GM12891 (cell line): ENCODE measurements at regions not wholly inside any gene's neighbourhood (a gene's known extent, or its start where the extent isn't known, plus 50 kb on each side); places are given as distances from the start of the nearest gene placed in this dataset.

ENCODE experiments used
- PAX5 ChIP-seq: IDR thresholded peaks from 2 replicates; pipeline ENCODE4 v1.6.1; 2011; ENCODE audit warnings: low read length, moderate library complexity, mild to moderate bottlenecking; ENCODE audit not compliant: insufficient read depth, severe bottlenecking
- POLR2A ChIP-seq: IDR thresholded peaks from 2 replicates; pipeline ENCODE4 v1.6.1; 2011; ENCODE audit warnings: low read depth, low read length, control low read depth
- POLR2AphosphoS5 ChIP-seq: IDR thresholded peaks from 2 replicates; pipeline ENCODE4 v1.6.1; 2011; ENCODE audit warnings: low read depth, low read length, control low read depth
- TAF1 ChIP-seq: IDR thresholded peaks from 2 replicates; pipeline ENCODE4 v1.6.1; 2011; ENCODE audit warnings: low read depth, low read length, control low read depth

DNA sequence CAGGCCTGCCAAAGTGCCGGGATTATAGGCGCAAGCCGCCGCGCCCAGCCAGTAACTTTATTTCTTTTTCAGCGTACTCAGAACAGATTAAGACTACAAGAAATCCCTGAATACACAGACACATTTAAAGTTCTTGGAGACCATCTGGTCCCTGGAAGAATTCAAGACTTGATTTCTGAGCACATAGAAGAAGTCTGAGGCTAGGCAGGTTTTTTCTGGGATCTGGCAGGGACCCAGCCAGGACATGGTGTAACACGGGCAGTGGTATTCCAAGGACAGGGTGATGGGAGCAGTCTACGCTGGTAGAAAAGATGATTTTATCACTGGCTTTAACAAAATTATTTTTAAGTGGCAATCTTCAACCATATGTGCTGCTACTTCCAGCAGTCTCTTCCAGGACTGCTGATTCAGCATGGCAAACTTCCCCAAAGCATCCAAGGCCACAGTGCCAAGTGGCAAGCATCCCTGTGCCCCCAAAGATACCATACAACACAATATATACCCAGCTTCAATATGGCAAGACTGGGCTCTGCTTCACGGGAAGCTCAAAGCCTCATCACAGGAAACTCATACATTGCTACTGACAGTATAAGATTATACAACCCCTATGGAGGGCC lies 105.2 kb upstream of the OR5AK2 start:
- TF ChIP-seq POLR2AphosphoS5 (no peak), POLR2A (no peak), TAF1 (no peak), PAX5 (no peak)
